ENCODE measurements at regions not wholly inside any gene's neighbourhood (a gene's known extent, or its start where the extent isn't known, plus 50 kb on each side); places are given as distances from the start of the nearest gene placed in this dataset.

DNA sequence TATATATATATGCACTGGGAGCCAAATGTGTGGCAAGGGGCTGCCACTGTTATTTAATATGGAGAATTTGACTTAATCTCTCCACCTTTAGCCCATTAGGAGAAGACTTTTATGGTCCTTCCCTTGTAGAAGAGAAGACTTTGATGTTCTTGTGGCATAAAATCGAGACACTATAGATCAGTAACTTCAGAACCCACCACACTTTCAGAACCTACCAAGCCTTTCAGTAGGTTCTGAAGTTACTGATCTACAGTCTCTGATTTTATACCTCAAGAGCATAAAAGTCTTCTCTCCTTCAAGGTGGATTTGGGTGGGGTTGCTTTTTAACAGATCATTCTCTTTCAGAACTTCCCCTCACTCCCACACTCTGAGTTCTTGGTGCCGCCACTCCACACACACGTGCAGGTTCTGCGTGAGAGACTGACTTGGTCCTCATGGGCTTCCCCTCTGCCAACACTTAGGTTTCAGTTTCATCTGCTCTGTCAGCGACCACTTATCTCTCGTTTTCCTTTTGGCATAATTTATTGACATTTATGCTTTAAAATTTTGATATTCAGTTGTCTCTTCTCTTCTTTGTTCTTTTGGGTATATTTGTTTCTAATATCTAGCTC, 213.4 kb upstream of the PCDH17 start:
- DNase-seq: no peak
- Mint-ChIP-seq H3K27me3 (ENCODE audit: unreplicated experiment) (no peaks in the 10 kb centered on the region), H3K36me3 (ENCODE audit: insufficient read depth, unreplicated experiment) (no peaks in the 10 kb centered on the region), H3K4me1 (ENCODE audit: low read depth, unreplicated experiment) (no peaks in the 10 kb centered on the region), H3K27ac (ENCODE audit: unreplicated experiment) (no peak overlapping the region), H3K4me3 (ENCODE audit: low read depth, unreplicated experiment) (no peak overlapping the region), H3K9me3 (ENCODE audit: low read depth, unreplicated experiment) (no peaks in the 10 kb centered on the region)
- TF ChIP-seq CTCF (IDR thresholded peaks at IDR 0.05; ENCODE audit: unreplicated experiment): no peak
- BruUV-seq (replicated peaks): no TSS peak
- intact Hi-C loops (cut with micrococcal nuclease; ENCODE audit: unreplicated experiment): no loop called here
- CTCF ChIA-PET: no interaction called here

DNA sequence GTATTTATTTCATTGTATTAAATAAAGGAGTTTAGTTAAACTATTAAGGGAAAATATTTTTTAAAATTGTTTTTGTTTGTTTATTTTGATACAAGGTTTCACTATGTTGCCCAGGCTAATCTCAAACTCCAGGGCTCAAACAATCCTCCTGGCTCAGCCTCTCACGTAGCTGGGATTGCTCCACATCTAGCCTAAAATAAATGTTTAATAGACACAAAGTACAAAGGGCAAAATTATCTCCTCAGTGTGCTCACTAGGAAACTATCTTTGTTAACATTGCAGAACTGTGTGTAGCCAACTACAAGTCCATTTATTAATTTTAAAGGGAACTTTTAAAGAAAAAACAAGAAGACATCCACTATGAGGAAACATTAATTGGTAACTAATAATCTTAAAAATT, 207.2 kb upstream of the PCDH17 start:
- Mint-ChIP-seq H3K4me3 (ENCODE audit: low read depth, unreplicated experiment) (no peak overlapping the region), H3K4me1 (ENCODE audit: low read depth, unreplicated experiment) (no peaks in the 10 kb centered on the region), H3K27me3 (ENCODE audit: unreplicated experiment) (no peaks in the 10 kb centered on the region), H3K27ac (ENCODE audit: unreplicated experiment) (no peak overlapping the region), H3K36me3 (ENCODE audit: insufficient read depth, unreplicated experiment) (no peaks in the 10 kb centered on the region), H3K9me3 (ENCODE audit: low read depth, unreplicated experiment) (no peaks in the 10 kb centered on the region)
- intact Hi-C loops (cut with micrococcal nuclease; ENCODE audit: unreplicated experiment): no loop called here
- no peak for TF ChIP-seq CTCF (IDR thresholded peaks at IDR 0.05; ENCODE audit: unreplicated experiment)
- CTCF ChIA-PET: no interaction called here
- DNase-seq: no peak
- no TSS peak for BruUV-seq (replicated peaks)

DNA sequence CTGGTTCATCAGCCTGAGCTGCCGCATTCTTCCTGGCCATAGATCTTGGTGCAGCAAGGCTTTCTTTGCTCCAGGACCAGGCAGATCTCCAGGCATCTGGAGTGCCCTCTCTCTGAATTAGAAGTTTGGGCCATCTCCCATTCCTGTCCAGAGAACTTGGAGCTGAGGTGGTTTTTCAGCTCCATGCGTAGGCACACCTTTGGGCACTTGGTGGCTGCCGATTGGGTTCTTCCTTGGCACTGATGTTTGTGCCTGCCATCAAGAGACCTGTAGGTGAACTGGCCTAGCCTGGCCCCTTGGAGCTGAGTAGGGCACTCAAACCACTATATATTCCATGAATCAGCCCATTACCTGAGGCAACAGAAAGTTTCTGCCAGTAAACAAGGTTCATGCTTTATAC, 206.0 kb upstream of the PCDH17 start:
- intact Hi-C loops (cut with micrococcal nuclease; ENCODE audit: unreplicated experiment): no loop called here
- CTCF ChIA-PET: no interaction called here
- no peaks in the 10 kb centered on the region for H3K36me3 Mint-ChIP-seq (ENCODE audit: insufficient read depth, unreplicated experiment)
- H3K4me3 Mint-ChIP-seq (ENCODE audit: low read depth, unreplicated experiment): no peak overlapping the region
- H3K27me3 Mint-ChIP-seq (ENCODE audit: unreplicated experiment): no peaks in the 10 kb centered on the region
- no peak for DNase-seq
- H3K4me1 Mint-ChIP-seq (ENCODE audit: low read depth, unreplicated experiment): no peaks in the 10 kb centered on the region
- H3K27ac Mint-ChIP-seq (ENCODE audit: unreplicated experiment): no peak overlapping the region
- BruUV-seq (replicated peaks): no TSS peak
- TF ChIP-seq CTCF (IDR thresholded peaks at IDR 0.05; ENCODE audit: unreplicated experiment): no peak
- no peaks in the 10 kb centered on the region for H3K9me3 Mint-ChIP-seq (ENCODE audit: low read depth, unreplicated experiment)

DNA sequence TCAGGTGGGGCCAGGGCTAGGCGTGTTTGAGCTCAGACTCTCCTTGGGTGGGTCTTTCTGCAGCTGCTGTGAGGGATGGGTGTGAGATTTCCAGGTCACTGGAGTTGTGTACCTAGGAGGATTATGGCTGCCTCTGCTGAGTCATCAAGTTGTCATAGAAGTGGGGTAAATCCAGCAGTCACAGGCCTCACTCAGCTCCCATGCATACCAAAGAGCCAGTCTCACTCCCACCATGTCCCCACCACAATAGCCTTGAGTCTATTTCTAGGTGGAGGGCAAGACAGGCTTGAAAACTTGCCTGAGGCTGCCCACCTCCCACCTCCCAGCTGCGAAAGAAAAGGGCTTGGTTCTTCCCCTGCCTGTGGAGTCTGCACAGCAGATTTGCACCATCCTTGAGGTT, 194.0 kb upstream of the PCDH17 start:
- H3K4me1 Mint-ChIP-seq (ENCODE audit: low read depth, unreplicated experiment): no peaks in the 10 kb centered on the region
- CTCF ChIA-PET: no interaction called here
- H3K27me3 Mint-ChIP-seq (ENCODE audit: unreplicated experiment): no peaks in the 10 kb centered on the region
- H3K27ac Mint-ChIP-seq (ENCODE audit: unreplicated experiment): no peak overlapping the region
- no peak for DNase-seq
- no peaks in the 10 kb centered on the region for H3K36me3 Mint-ChIP-seq (ENCODE audit: insufficient read depth, unreplicated experiment)
- no peaks in the 10 kb centered on the region for H3K9me3 Mint-ChIP-seq (ENCODE audit: low read depth, unreplicated experiment)
- no peak overlapping the region for H3K4me3 Mint-ChIP-seq (ENCODE audit: low read depth, unreplicated experiment)
- intact Hi-C loops (cut with micrococcal nuclease; ENCODE audit: unreplicated experiment): no loop called here
- no peak for TF ChIP-seq CTCF (IDR thresholded peaks at IDR 0.05; ENCODE audit: unreplicated experiment)
- no TSS peak for BruUV-seq (replicated peaks)
